AG10803 (cell line): ENCODE measurements at regions not wholly inside any gene's neighbourhood (a gene's known extent, or its start where the extent isn't known, plus 50 kb on each side); places are given as distances from the start of the nearest gene placed in this dataset.
A peak's percentile ranks its signal among the peaks of the same experiment; 100 is the strongest.
"Not testable (repeated sequence)": the region's sequence is repeated elsewhere in the genome, so short reads cannot be mapped to it uniquely, and the experiment has no call there.

Experiments used
- DNase-seq: peaks from one replicate; pipeline ENCODE4 v3.0.0; 2010; ENCODE audit warnings: low read depth
- H3K4me3 ChIP-seq: 2 replicates; pipeline ENCODE4 v1.5.1; 2011; ENCODE audit warnings: mild to moderate bottlenecking, low read length, control low read depth
- TF ChIP-seq, protein P1 (sequence below): conservative IDR thresholded peaks from 2 replicates; pipeline ENCODE4 v1.5.1; 2011; ENCODE audit warnings: mild to moderate bottlenecking, low read length, control low read depth, inconsistent platforms

GRCh38 chr6:169106176-169106575 is 147.5 kb downstream of the THBS2 start:
- DNase-seq = no peak
- TF ChIP-seq, protein P1, sequence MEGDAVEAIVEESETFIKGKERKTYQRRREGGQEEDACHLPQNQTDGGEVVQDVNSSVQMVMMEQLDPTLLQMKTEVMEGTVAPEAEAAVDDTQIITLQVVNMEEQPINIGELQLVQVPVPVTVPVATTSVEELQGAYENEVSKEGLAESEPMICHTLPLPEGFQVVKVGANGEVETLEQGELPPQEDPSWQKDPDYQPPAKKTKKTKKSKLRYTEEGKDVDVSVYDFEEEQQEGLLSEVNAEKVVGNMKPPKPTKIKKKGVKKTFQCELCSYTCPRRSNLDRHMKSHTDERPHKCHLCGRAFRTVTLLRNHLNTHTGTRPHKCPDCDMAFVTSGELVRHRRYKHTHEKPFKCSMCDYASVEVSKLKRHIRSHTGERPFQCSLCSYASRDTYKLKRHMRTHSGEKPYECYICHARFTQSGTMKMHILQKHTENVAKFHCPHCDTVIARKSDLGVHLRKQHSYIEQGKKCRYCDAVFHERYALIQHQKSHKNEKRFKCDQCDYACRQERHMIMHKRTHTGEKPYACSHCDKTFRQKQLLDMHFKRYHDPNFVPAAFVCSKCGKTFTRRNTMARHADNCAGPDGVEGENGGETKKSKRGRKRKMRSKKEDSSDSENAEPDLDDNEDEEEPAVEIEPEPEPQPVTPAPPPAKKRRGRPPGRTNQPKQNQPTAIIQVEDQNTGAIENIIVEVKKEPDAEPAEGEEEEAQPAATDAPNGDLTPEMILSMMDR = no peak
- no peak overlapping the region for H3K4me3 ChIP-seq

DNA sequence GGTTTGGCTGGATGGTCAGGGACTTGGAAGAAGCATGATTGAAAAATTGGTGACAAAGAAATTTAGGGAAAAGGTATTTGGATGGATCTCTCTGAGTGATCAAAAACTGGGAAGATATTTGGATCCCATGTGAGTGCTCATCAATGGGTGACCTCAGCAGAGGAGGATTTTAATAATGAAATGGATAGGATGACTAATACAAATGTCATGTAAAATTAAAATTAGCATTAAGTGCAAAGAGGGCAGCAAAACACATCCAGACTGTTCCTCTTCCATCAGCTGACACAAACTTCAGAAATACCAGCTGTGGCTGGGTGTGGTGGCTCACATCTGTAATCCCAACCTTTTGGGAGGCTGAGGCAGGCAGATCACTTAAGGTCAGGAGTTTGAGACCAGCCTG is 151.7 kb downstream of the THBS2 start:
- H3K4me3 ChIP-seq = no peak overlapping the region
- peak; percentile 70 for DNase-seq
- TF ChIP-seq, protein P1 = no peak

- DNase-seq = peak; percentile 16
- H3K4me3 ChIP-seq = no peak overlapping the region
- TF ChIP-seq, protein P1 = no peak
Observed at GRCh38 chr6:169101036-169101805, 152.4 kb downstream of the THBS2 start.

GRCh38 chr6:169099411-169100202 is 154.0 kb downstream of the THBS2 start:
- peak; percentile 19 for DNase-seq
- H3K4me3 ChIP-seq = no peak overlapping the region
- TF ChIP-seq, protein P1 = peak; percentile 11; the same call in 1 of the 2 replicates

DNA sequence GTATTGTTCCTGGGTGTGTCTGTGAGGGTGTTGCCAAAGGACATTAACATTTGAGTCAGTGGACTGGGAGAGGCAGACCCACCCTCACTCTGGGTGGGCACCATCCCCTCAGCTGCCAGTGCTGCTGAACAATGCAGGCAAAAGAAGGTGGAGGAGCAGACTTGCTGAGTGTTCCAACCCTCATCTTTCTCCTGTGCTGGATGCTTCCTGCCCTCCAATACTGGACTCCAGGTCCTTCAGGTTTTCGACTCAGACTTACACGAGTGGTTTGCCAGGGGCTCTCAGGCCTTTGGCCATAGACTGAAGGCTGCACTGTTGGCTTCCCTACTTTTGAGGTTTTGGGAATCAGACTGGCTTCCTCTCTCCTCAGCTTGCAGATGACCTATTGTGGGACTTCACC is 155.0 kb downstream of the THBS2 start:
- H3K4me3 ChIP-seq = not testable (repeated sequence)

DNA sequence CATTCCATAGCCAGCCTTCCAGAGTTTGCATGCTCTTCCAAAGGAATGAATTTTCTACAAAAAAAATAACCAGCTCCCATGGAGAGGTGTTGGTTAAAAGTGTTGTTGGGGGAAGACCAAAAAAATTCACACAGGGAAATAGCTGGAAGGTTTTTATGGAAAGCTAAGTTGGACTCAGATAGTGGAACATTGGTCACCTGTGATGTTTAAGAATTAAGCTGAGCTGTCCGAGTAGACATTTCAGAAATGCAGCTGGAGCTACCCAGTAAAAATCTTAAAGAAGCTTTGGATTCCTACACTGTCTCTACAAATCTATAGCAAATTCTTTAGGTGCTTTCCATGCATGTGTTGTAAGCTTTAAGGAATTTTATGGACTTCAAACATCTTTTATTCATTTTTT is 155.5 kb downstream of the THBS2 start:
- DNase-seq = no peak
- no peak overlapping the region for H3K4me3 ChIP-seq
- TF ChIP-seq, protein P1 = no peak

More for the DNA sequence above, 155.0 kb downstream of the THBS2 start:
- DNase-seq = not testable (repeated sequence)

DNA sequence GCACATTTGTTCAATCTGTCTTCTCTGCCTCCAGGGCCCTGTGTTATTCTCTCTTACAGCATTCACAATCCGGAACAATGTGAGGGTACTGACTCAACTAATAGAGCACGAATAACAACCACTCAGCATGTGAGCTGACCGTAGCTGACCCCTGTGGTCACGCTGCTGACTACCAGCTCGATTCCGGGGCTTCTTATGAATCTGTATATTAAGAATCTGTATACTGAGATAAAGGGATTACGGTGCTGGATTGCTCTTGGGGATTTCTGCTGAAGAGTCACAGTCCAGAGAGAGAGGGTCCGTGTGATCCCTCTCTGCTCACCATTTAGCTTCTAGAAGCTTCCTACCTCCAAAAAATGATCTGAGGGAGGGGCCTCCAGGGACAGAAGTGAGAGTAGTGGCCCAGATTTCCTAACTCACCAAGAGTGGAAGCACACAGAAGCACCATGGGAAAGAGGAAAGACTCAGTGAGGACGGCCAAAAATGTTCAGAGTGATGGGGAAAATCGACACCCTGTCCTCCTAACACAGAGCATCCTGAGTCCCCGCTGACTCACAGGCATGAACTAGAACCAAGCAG is 156.2 kb downstream of the THBS2 start:
- TF ChIP-seq, protein P1 = no peak
- H3K4me3 ChIP-seq = no peak overlapping the region
- peak; percentile 69 for DNase-seq
